HG03095 (cell line): ENCODE measurements at regions not wholly inside any gene's neighbourhood (a gene's known extent, or its start where the extent isn't known, plus 50 kb on each side); places are given as distances from the start of the nearest gene placed in this dataset.
A peak's percentile ranks its signal among the peaks of the same experiment; 100 is the strongest.

Experiments
- ATAC-seq: cut with Tn5 transposase; IDR thresholded peaks from one replicate; pipeline ENCODE4 v1.9.1; 2021; ENCODE audit warnings: moderate library complexity; ENCODE audit not compliant: unreplicated experiment

DNA sequence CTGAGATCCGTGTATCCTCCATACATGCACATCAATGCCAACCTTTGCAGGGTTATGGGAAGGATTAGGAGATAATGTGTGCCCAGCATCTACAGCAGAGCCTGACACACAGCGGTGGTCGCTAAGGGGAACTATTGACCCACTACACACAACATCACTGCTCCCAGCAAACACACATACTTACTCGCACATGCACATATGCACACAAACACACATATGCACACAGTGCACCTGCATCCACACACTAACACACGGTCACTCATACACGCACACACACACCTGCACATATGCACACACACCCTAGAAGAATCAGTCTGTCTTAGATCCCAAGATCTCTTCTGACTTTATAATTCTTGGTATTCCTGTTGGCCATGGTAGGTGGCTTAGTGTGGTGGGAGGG lies 118.3 kb downstream of the GYPC start:
- ATAC-seq, result no peak

DNA sequence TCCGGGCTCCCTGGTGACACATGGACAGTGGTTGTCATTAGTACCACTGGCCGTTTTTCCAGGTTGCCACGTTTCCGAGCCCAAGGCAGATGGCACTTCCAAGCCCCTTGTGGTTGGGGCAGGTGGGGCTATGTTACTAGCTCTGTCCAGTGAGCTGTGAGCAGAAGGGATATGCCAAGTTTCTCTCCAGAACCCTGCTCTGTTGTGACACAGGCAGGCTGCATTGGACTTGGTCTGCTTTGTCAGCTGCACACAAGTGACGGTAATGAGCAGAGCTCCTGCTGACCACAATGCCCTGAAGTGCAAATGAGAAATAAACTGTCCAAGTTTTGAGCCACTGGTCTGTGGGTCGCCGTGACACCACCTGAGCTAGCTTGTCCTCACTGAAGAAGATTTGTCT lies 118.8 kb downstream of the GYPC start:
- no peak for ATAC-seq

DNA sequence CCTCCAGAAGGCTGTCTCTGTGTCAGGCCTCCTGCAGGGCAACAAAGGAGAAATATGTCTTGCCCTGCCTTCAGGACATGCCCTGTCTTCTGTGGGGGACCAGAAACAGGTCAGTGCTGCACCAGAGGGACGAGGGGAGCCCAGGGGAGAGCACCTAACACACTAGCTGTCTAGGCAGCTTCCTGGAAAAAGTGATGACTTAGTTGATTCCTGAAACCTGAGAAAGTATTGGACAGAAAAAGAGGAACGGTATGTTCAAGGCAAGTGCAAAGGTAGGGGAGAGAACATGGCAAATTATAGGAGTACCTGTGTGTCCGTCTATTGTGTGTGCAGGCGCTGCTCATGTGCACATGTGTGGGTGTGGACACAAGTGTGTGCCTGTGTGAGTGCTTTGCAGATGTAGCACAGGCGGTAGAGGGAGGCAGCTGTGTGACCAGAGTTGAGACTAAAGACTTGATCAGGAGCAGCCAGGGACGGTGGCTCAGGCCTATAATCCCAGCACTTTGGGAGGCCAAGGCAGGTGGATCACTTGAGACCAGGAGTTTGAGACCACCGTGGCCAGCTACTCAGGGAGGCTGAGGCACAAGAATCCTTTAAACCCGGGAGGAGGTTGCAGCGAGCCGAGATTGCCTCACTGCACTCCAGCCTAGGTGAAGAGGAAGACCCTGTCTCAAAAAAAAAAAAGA lies 119.5 kb downstream of the GYPC start:
- no peak for ATAC-seq

DNA sequence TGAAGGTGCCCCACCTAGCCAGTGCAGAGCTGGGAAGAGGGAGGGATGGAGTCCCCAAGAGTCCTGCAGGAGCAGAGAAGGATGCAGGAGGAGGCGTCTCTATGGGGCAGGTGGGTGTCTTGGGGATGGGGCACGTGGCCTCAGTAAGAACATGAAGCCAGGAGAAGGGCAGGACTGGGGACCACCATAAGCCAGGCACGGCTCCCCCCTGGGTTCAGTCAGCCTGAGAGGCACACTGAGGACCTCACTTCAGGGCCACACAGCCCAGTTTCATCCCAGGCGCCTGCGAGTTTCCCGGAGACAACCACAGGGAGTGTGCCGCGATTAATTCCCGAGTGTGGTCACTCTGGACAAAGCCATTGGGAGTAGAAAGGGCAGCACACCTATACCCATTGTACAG lies 120.3 kb downstream of the GYPC start:
- no peak for ATAC-seq

DNA sequence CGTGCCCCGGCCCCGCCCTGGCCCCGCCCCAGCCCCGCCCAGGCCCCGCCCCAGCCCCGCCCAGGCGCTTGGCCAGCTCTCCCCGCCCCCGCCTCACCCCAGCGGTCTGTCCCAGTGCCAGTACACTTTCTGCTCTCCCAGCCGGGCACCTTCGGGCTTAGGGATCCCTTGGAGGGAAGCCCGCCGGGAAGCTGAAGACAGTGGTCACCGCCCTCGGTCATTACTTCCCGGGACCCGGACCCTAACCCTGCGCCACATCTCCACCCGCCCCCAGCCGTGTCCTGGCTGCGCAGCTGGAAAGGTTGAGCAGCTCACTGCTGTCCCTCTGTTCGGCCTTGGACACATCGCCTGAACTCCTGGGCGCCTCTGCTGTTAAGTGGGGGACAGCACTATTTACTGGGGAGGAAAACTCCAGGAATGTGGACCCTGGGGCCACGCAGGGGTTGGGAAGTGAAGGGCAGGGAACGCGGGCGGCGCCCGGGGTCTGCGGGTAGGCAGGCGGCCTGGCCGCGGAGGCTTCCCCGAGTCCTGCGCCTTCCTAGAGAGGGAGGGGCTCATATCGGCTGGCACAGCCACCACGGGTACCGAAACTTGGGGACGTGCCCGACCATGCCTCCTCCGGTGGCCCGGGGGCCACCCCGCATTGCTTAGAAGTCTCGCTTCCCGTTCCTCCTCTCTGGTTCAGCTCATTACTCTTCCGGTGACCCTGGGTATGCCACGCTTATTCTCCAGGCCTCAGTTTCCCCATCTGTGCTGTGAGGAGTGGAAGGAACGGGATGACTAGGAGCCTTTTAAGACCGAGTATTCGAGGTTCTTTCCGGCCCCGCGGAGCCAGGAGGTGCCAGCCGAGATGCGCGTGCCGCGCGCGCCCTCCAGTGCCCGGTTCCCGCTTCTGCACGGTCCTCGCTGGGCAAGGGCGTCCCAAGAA lies 121.0 kb downstream of the GYPC start:
- peak; percentile 79 for ATAC-seq

DNA sequence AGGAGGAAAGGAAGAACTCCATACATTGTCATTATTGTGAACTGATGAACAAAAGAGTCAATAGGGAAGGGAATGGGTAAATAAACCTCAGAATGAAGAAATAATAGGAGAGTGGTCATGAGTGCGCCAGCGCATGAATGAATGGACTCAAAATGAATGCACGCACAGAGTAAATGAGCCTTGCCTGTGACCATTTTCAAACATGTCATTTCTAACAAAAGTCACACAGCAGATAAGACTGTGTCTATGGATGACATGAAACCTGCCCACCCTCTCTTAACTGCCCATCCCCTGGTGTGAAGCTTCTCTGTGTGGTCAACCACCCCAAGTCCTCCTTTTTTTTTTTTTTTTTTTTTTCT lies 121.1 kb upstream of the TEX51 start:
- ATAC-seq, result peak; percentile 7

DNA sequence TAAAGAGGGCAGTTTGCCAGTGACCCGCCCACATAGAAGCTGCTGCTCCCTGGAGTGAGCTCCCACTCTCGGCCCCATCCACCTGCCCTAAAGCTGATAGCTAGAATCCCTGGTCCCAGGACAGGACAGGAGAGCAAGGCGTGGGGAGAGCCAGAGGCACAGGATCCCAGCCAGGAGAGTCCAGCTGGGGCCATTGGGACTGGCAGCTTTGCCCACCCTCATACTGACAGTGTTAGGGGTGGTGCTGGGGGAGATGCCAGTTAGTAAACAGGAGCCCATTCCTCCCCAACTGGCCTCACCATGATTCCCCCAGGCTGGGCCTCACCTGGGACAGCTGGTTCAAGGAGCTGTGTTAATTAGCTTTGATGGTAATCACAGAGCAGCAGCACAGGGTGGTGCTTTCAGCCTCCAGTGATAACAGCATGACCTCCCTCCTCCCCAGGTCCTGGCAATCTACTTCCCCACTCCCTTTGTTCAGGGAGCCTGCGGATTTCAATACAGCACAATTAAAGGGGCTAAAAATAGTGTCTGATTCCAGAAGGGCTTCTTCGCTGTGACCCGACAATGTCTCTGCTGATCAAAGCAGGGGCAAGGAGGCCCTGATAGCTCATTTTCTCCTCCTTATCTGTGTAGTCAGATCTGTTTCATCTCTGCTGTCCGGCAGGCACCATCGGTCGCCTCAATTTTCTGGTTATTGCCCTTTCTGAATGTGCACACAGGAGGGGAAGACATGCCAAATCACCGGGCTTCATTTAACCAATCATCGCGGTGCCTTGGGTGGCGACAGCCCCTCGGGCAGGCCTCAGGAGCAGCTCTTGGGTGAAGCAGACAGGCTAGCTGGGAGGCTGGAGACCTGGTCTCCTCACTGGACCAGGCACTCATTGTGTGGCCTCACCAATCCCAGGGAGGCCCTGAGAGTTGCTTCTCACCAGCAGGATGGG lies 119.9 kb upstream of the TEX51 start:
- no peak for ATAC-seq

DNA sequence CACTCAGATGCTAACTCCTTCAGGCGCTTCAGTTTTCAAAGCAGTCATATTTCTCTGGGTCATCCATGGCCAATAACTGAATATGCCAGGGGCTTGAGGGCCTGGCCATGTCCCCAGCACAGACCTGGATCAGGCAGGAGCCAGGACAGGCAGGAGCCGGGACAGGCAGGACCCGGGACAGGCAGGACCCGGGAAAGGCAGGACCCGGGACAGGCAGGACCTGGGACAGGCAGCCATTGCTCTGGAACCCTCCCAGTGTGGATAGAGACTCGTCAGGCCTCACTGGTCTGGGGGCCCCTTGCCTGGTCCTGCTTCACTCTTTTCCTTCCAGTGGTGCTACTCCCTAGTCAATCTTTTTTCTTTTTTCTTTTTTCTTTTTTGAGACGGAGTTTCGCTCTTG lies 117.5 kb upstream of the TEX51 start:
- no peak for ATAC-seq

DNA sequence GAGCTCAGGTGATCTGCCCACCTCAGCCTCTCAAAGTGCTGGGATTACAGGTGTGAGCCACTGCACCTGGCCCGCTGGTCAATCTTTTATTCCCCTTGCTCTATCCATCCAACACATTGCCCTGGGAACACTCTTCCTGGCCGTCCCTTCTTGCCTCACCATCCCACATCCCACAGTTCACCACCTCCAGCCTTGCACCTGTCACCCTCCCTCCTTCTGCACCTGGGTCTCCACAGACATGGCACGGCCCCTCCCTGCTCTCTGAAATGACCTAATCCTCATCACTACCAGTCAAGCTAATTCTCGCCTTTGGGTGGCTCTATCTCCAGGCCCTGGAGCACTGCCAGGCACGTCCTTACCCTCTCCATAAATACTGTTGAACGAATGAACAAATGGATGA lies 116.9 kb upstream of the TEX51 start:
- no peak for ATAC-seq

DNA sequence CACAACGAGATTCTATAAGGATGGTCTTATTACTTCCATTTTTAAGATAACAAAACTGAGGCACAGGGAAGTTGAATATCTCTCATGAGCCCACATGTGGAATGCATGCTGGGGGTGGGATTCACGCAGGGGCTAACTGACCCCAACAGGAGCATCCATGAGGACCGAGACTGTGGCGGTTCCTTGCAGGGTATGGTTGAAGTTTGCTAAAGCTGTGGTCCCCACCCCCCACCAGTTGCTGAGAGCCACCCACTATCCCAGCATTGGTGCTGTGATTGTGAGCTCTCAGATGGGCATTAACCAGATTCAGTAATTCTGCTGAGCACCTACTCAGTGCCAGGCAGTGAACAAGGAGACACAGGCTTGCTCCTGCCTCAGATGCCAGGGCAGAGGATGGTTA lies 116.0 kb upstream of the TEX51 start:
- ATAC-seq, result no peak

DNA sequence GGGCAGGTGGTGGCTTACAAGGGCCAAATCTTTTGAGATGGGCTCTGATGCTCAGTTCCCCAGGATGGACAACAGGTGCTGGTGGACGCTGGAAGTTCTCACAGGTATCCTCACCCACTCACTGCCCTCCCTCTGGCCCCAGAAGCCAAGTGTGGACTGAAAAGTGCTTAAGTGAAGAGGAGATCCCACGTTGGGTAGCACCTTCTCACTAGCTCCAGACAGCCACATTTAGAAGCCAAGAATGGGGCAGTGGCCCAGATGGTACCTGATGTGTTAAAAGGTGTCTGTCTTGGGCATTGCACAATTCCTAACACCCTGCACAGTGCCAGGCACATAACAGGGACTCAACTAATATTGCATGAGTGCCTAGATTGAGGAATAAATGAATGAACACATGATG lies 115.3 kb upstream of the TEX51 start:
- ATAC-seq, result no peak

DNA sequence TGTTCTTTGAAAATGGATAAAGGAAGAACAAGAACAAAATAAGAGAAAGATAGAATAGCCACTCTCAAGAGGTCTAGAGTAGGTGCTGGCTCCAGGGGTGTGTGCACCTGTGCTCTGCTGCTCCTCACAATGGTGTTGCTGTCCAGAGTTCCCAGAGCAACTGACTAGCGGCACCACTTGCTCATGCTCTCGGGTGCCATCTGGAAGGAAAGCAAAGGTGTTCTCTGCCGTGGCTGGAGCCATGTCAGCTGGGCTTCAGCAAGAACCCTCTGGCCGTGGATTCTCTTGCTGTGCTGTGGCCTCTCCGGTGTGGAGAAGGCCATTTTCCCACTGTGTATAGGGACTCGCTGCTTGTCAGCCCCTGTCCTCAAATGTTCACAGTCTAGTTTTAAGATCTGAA lies 114.6 kb upstream of the TEX51 start:
- no peak for ATAC-seq

DNA sequence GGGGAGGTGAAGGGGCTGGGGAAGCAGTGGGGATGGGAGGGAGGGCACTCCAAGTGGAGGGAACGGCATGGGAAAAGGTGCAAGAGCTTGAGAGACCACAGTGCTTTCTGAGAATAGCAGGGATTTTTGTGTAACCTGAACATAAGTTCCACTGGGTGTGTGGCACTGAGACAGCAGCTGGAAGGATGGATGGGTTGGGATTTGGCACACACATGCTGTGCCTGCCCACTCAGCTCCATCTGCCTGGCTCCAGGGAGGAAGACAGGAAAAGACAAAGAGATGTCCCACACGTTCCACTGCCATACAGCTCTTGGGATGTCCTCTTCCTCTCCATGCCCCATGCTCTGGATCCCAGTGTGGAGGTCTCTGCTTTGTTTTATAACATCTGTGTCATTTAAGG lies 114.1 kb upstream of the TEX51 start:
- ATAC-seq, result no peak

DNA sequence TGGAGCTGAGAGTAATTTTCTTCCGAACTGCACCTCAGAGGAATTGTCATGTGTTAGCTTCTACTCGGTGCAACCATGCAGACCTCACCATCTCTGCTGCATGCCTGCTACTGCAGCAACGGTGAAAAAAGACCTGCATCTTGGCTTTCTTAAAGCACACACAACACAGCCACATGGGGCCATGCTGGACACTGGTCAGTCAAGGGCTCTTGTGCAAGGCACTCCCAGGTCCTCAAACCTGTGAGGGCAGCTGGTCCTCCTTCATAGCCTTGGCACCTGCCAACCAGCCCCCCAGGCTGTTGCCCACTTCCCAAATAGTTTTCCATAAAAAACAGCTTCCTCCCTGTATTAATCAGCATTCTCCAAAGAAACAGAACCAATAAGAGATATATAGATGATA lies 113.5 kb upstream of the TEX51 start:
- no peak for ATAC-seq

DNA sequence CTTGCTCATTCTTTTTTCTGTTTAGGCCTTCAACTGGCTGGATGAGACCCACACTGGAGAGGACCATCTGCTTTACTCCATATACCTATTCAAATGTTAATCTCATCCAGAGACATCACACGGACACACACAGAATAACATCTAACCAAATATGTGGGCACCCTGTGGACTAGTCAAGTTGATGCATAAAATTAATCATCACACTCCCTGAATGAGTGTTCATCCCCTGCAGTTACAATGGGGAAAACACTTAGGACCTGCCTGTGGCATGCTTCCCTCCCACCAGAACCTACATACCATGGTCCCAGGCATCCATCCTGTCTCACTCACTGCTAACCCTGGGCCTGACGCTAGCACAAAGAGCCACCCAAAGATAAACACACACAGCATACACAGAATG lies 112.8 kb upstream of the TEX51 start:
- ATAC-seq, result no peak

DNA sequence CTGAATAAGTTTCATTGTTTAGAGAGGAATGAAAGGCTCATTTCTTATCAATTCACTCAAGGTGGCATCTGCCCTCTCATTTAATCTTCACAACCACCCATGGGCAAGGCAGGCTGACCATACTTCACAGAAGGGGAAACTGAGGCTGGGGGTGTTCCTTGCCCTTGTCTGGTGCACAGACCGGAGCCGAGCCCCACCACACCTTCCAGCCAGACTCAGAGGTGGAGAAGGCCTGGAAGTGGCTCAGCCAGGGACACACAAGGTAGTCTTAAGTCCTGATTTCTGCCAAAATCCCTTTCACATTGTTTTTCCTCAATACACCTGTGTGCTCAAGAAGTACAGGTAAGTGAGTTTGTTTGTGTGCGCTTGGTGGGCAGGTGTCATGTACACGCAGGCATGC lies 111.9 kb upstream of the TEX51 start:
- ATAC-seq, result no peak

DNA sequence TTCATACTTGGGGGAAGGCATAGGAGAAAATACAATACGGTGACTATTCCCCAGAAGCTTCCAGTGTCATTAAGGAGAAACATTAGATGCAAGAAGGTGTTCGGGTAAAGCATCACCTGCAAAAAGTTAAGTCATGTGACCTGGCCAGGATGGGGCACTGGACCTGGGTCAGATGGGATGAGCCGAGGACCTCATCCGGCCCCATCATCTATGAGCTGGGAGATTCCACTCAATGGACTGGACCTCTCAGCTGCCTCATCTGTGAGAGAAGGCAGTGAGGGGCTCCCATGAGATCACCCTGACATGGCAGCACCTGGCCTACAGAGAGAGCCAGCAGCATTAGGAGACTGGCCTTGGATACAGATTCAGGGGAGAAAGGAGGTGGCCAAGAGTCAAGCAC lies 111.4 kb upstream of the TEX51 start:
- ATAC-seq, result no peak

DNA sequence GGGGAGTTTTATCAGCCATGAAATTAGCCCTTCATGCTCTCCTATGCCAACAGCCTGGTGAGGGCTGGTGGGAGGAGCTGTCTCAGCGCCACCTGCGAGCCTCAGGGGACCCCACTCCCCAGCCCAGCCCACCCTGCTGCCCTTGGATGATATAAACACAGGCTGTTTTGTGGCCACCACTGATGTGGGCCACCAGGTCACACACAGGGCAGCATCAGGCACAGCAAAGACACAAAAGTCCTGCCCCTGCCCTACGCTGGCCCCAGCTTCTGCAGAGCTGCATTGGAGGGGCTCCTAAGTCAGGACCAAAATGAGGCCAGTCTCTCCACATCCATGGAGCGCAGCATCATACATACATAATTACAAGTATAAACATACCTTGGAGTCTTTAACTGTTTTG lies 110.6 kb upstream of the TEX51 start:
- no peak for ATAC-seq

DNA sequence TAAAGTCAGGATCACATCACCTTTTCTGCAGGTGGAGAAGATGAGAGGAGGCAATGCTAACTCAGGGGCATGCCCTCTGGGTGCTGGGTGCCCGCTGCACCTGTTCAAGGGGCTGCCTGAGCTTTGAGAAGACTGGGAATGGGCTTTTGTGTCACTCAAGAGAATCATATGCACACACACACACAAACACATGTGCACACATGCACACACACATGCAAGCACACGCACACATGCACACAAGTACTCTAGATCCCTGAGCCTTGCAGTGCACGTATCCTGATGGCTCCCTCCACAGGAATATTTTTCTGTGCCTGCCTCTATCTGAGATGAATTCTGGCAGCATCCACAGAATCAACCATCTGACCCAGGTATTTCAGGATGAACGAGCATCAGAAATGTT lies 110.0 kb upstream of the TEX51 start:
- no peak for ATAC-seq

DNA sequence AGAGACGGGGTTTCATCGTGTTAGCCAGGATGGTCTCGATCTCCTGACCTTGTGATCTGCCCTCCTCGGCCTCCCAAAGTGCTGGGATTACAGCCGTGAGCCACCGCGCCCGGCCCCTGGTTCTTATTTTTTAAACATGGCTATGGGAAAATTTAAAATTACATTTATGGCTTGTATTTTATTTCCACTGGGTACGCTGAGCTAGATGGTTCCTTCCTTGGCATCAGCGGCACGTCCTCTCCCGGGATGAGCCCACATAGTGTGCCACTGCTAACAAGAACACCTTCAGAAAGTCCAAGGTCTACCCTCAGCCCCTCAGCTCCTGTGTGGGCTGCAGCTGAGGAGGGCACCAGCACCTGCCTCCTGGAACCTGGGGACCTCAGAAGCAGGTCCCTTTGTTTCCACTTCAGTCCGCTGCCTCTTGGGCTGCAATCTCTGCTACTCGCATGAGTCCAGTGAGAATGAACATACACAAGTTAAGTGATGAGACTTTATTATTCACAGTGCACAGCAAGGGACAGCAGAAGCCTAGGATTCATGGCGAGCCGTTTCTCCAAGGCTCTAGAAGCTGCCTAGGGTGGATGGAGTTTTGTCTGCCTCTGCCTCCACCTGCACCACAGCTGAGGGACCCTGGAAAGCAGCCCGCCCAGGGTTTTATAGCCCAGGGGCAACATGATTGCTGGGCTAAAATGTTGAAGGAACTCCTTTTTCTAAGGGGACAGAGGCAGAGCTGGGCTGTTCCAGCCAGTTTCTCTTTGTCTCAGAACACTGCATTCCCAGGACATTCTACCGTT lies 107.5 kb upstream of the TEX51 start:
- no peak for ATAC-seq

DNA sequence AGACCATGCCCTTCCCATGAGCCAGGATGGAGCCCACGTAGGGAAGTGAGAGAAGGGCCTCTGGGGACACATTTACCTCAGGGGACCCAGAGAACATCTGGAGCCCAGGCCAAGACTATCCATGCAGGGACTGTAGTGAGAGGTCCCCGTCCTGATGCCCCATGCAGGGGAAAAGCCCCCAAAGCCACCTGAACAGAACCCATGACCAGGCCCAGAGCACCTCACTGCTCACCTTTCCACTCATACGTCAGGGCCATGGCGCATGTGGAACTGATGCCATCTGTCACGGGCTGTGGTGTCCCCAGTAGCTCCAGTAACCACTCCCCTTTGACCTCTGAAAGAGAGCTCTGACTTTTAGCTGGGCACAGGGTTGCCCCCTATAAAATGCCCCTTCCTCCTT lies 106.5 kb upstream of the TEX51 start:
- no peak for ATAC-seq
